ENCODE measurements at regions not wholly inside any gene's neighbourhood (a gene's known extent, or its start where the extent isn't known, plus 50 kb on each side); places are given as distances from the start of the nearest gene placed in this dataset.

- Histone ChIP-seq H3K27ac (ENCODE audit: low read length in 2 of 2) (no peak overlapping the region), H3K9ac (ENCODE audit: low read length) (no peak overlapping the region), H3K4me3 (ENCODE audit: control extremely low read depth in 1 of 5, extremely low read depth in 1 of 5, insufficient read depth in 1 of 5, low read depth in 2 of 5, low read length in 4 of 5) (no peak overlapping the region), H3K36me3 (replicated peaks in 1 of 2; ENCODE audit: control extremely low read depth in 1 of 2, control insufficient read depth in 1 of 2, extremely low read depth in 1 of 2, insufficient read depth in 2 of 2, low read length in 1 of 2) (no peaks in the 10 kb centered on the region), H3K79me2 (ENCODE audit: control insufficient read depth, insufficient read depth, low read length) (no peaks in the 10 kb centered on the region), H3K27me3 (replicated peaks in 1 of 4; ENCODE audit: control extremely low read depth in 1 of 4, control insufficient read depth in 3 of 4, insufficient read depth in 4 of 4, low read length in 3 of 4) (no peaks in the 10 kb centered on the region), H4K20me1 (ENCODE audit: control insufficient read depth, insufficient read depth, low read length, poor library complexity, severe bottlenecking) (no peaks in the 10 kb centered on the region), H3K4me1 (ENCODE audit: control insufficient read depth in 2 of 2, insufficient read depth in 2 of 2, low read length in 2 of 2) (no peaks in the 10 kb centered on the region), H3K4me2 (replicated peaks; ENCODE audit: low read depth, low read length, poor library complexity, severe bottlenecking) (no peak overlapping the region), H2AFZ (ENCODE audit: insufficient read depth, low read depth, low read length, poor library complexity, severe bottlenecking) (no peak overlapping the region), H3K9me3 (ENCODE audit: control extremely low read depth in 1 of 3, control insufficient read depth in 2 of 3, insufficient read depth in 1 of 3, low read length in 2 of 3) (peaks cover 0 to 1% (median 0%) of the 10 kb centered on the region in 3 donors)
- ATAC-seq (ENCODE audit: low read depth) = no peak
- intact Hi-C loops (cut with micrococcal nuclease) = no loop called here
- POLR2A ChIA-PET = no interaction called here
- Mint-ChIP-seq H3K4me3 (no peak overlapping the region), H3K4me1 (peaks cover 10% of the 10 kb centered on the region), H3K27ac (no peak overlapping the region), H3K27me3 (no peaks in the 10 kb centered on the region), H3K9me3 (ENCODE audit: insufficient read depth) (peaks cover 2% of the 10 kb centered on the region)
- no peak for DNase-seq
- CTCF ChIA-PET = no interaction called here
- no peak for TF ChIP-seq CTCF (IDR thresholded peaks at IDR 0.05)
- no peak for TF ChIP-seq EZH2 (IDR thresholded peaks at IDR 0.05; ENCODE audit: borderline replicate concordance, insufficient read depth, low read depth, low read length, poor library complexity, severe bottlenecking)
These were observed 186.2 kb downstream of the LARP7 start for GRCh38 chr4:112823156-112823555.

GRCh38 chr4:112823606-112824005, 186.7 kb downstream of the LARP7 start:
- H3K4me3 Mint-ChIP-seq = no peak overlapping the region

More at GRCh38 chr4:112823606-112824005, 186.7 kb downstream of the LARP7 start:
- TF ChIP-seq EZH2 (IDR thresholded peaks at IDR 0.05; ENCODE audit: borderline replicate concordance, insufficient read depth, low read depth, low read length, poor library complexity, severe bottlenecking) = no peak
- TF ChIP-seq CTCF (IDR thresholded peaks at IDR 0.05) = no peak
- Mint-ChIP-seq H3K27ac (no peak overlapping the region), H3K4me1 (peaks cover 6% of the 10 kb centered on the region), H3K27me3 (no peaks in the 10 kb centered on the region), H3K9me3 (ENCODE audit: insufficient read depth) (peaks cover 2% of the 10 kb centered on the region)
- H3K4me3 ChIP-seq (ENCODE audit: control extremely low read depth in 1 of 5, extremely low read depth in 1 of 5, insufficient read depth in 1 of 5, low read depth in 2 of 5, low read length in 4 of 5) = no peak overlapping the region
- H3K9ac ChIP-seq (ENCODE audit: low read length) = no peak overlapping the region
- H3K36me3 ChIP-seq (replicated peaks in 1 of 2; ENCODE audit: control extremely low read depth in 1 of 2, control insufficient read depth in 1 of 2, extremely low read depth in 1 of 2, insufficient read depth in 2 of 2, low read length in 1 of 2) = no peaks in the 10 kb centered on the region
- intact Hi-C loops (cut with micrococcal nuclease) = no loop called here
- no peak for DNase-seq
- no CpG with 5 or more reads among the region's 2 CpGs for WGBS (ENCODE audit: insufficient coverage)
- H2AFZ ChIP-seq (ENCODE audit: insufficient read depth, low read depth, low read length, poor library complexity, severe bottlenecking) = no peak overlapping the region
- no peak overlapping the region for H3K4me2 ChIP-seq (replicated peaks; ENCODE audit: low read depth, low read length, poor library complexity, severe bottlenecking)
- H3K27ac ChIP-seq (ENCODE audit: low read length in 2 of 2) = no peak overlapping the region
- no peak for ATAC-seq (ENCODE audit: low read depth)
- no peaks in the 10 kb centered on the region for H4K20me1 ChIP-seq (ENCODE audit: control insufficient read depth, insufficient read depth, low read length, poor library complexity, severe bottlenecking)
- no peaks in the 10 kb centered on the region for H3K27me3 ChIP-seq (replicated peaks in 1 of 4; ENCODE audit: control extremely low read depth in 1 of 4, control insufficient read depth in 3 of 4, insufficient read depth in 4 of 4, low read length in 3 of 4)
- CTCF ChIA-PET = no interaction called here
- H3K79me2 ChIP-seq (ENCODE audit: control insufficient read depth, insufficient read depth, low read length) = no peaks in the 10 kb centered on the region
- H3K4me1 ChIP-seq (ENCODE audit: control insufficient read depth in 2 of 2, insufficient read depth in 2 of 2, low read length in 2 of 2) = no peaks in the 10 kb centered on the region
- peaks cover 0 to 1% (median 0%) of the 10 kb centered on the region in 3 donors for H3K9me3 ChIP-seq (ENCODE audit: control extremely low read depth in 1 of 3, control insufficient read depth in 2 of 3, insufficient read depth in 1 of 3, low read length in 2 of 3)
- POLR2A ChIA-PET = no interaction called here

Data from B cell (primary cell).